ENCODE measurements at regions not wholly inside any gene's neighbourhood (a gene's known extent, or its start where the extent isn't known, plus 50 kb on each side); places are given as distances from the start of the nearest gene placed in this dataset.
A peak's percentile ranks its signal among the peaks of the same experiment; 100 is the strongest.

DNA sequence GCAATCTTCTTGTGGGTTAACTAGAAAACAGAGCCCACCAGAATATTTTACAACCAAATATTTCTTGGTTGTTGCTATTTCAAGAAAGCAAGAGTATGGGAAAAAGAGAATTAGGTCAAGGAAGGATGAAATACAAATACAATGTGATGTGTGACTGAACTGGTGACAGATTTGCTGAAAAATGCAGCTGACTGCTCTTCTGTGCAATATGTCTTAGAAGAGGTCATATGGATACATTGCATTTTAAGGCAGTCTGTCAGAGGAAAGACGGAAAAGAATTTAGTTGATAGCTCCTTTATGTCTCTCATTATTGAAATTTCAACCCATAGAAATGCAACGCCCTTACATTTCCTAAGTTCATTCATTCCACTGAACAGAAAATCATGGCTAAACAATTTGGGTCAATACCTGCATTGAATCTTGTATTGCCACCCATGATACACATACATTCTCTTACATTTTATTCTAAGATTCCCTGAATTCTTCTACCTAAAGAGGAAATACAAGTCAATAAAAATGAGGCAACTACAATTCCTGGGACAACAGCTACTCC lies 423.1 kb downstream of the ADAM29 start:
- no peak overlapping the region for H2AFZ ChIP-seq (ENCODE audit: low read length)
- TF ChIP-seq, protein P1, sequence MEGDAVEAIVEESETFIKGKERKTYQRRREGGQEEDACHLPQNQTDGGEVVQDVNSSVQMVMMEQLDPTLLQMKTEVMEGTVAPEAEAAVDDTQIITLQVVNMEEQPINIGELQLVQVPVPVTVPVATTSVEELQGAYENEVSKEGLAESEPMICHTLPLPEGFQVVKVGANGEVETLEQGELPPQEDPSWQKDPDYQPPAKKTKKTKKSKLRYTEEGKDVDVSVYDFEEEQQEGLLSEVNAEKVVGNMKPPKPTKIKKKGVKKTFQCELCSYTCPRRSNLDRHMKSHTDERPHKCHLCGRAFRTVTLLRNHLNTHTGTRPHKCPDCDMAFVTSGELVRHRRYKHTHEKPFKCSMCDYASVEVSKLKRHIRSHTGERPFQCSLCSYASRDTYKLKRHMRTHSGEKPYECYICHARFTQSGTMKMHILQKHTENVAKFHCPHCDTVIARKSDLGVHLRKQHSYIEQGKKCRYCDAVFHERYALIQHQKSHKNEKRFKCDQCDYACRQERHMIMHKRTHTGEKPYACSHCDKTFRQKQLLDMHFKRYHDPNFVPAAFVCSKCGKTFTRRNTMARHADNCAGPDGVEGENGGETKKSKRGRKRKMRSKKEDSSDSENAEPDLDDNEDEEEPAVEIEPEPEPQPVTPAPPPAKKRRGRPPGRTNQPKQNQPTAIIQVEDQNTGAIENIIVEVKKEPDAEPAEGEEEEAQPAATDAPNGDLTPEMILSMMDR (conservative IDR thresholded peaks at IDR 0.05; ENCODE audit: low read length) = no peak
- no peak for TF ChIP-seq EZH2phosphoT487 (IDR thresholded peaks at IDR 0.05; ENCODE audit: borderline replicate concordance, low read depth, low read length)
- no TSS peak for BruUV-seq (replicated peaks)
- H3K4me1 ChIP-seq (ENCODE audit: insufficient read depth, low read length, poor library complexity, severe bottlenecking) = no peaks in the 10 kb centered on the region
- H3K79me2 ChIP-seq (ENCODE audit: insufficient read depth, low read depth, low read length) = no peaks in the 10 kb centered on the region
- H3K9me2 ChIP-seq (ENCODE audit: insufficient read depth, low read length) = no peaks in the 10 kb centered on the region
- ChIA-PET POLR2A (interaction anchor here (0.9 to 2.7 kb wide), 2 partner anchors 10 to 17 kb away, joined by 4 to 12 read pairs; no protein-coding TSS in a partner anchor), CTCF (ENCODE audit: unreplicated experiment) (no interaction called here)
- intact Hi-C loops (cut with micrococcal nuclease; ENCODE audit: unreplicated experiment) = no loop called here
- H3K36me3 ChIP-seq (ENCODE audit: insufficient read depth, low read length) = no peaks in the 10 kb centered on the region; the same call in 1 of the 2 replicates
- no peaks in the 10 kb centered on the region for H4K20me1 ChIP-seq (ENCODE audit: insufficient read depth, low read length)
- no peak overlapping the region for H3K4me3 ChIP-seq (ENCODE audit: low read depth, low read length, poor library complexity, severe bottlenecking)
- no peak overlapping the region for H3K4me2 ChIP-seq (ENCODE audit: low read length)
- H3K27ac ChIP-seq (ENCODE audit: low read depth, low read length, poor library complexity, severe bottlenecking) = no peak overlapping the region
- H3K9me3 ChIP-seq (ENCODE audit: low read length) = no peaks in the 10 kb centered on the region
- DNase-seq (ENCODE audit: low spot score) = no peak

DNA sequence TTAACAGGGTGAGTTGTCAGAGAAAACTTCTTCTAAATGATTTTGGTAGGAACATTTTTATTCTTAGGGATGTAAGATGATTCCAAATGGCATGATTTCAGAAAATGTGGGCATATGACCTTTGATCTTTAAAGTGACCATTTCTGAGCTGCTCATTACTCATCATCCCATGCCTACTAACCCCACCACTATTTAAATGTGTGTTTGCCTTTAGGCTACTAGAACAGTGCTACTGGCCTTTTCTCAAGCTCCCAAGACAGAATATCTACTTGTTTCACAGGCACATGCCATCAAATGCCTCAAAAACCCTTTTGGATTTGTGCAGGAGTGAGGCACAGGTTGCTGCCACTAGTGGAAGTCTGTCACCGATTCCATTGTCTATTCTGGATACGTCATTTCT lies 428.2 kb downstream of the ADAM29 start:
- Histone ChIP-seq H3K9me3 (ENCODE audit: low read length) (peaks cover 6% of the 10 kb centered on the region; the same call in 1 of the 2 replicates), H3K27ac (ENCODE audit: low read depth, low read length, poor library complexity, severe bottlenecking) (no peak overlapping the region), H3K4me1 (ENCODE audit: insufficient read depth, low read length, poor library complexity, severe bottlenecking) (peaks cover 13% of the 10 kb centered on the region), H3K4me3 (ENCODE audit: low read depth, low read length, poor library complexity, severe bottlenecking) (no peak overlapping the region), H2AFZ (ENCODE audit: low read length) (no peak overlapping the region), H4K20me1 (ENCODE audit: insufficient read depth, low read length) (no peaks in the 10 kb centered on the region), H3K79me2 (ENCODE audit: insufficient read depth, low read depth, low read length) (no peaks in the 10 kb centered on the region), H3K36me3 (ENCODE audit: insufficient read depth, low read length) (no peaks in the 10 kb centered on the region; the same call in none of the 2 replicates), H3K9me2 (ENCODE audit: insufficient read depth, low read length) (no peaks in the 10 kb centered on the region), H3K4me2 (ENCODE audit: low read length) (no peak overlapping the region)
- BruUV-seq (replicated peaks) = no TSS peak
- ChIA-PET POLR2A (interaction anchor here (0.7 to 2.5 kb wide), 3 partner anchors 9 to 357 kb away, joined by 5 to 8 read pairs (median 7); no protein-coding TSS in a partner anchor), CTCF (ENCODE audit: unreplicated experiment) (no interaction called here)
- intact Hi-C loops (cut with micrococcal nuclease; ENCODE audit: unreplicated experiment) = no loop called here
- TF ChIP-seq, protein P1 (conservative IDR thresholded peaks at IDR 0.05; ENCODE audit: low read length) = no peak
- no peak for TF ChIP-seq EZH2phosphoT487 (IDR thresholded peaks at IDR 0.05; ENCODE audit: borderline replicate concordance, low read depth, low read length)
- DNase-seq (ENCODE audit: low spot score) = no peak

DNA sequence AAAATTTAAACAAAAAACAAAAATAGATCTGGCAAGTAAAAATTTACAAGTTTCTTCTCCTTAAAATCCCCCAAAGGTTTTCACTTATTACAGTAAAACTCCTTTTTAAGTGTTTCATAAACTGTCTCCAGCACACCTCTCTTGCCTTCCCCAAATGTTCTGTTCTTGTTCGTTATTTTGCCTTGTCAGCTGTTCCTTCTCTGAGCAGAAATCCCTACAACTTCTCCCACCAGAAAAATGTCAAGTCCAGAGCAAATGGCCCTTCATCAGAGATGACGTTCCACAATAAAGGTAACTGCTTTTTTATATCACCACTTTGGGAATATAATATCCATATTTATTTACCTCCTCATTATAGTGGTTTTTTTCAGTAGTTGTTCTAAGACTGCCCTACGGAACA lies 432.1 kb downstream of the ADAM29 start:
- ChIA-PET POLR2A (interaction anchor here (0.5 to 3.6 kb wide), 9 partner anchors 8 to 1687 kb away, joined by 3 to 22 read pairs (median 4); no protein-coding TSS in a partner anchor), CTCF (ENCODE audit: unreplicated experiment) (interaction anchor here (0.5 kb wide), 1 partner anchor 585 kb away, joined by 3 read pairs; no protein-coding TSS in a partner anchor)
- Histone ChIP-seq H3K9me2 (ENCODE audit: insufficient read depth, low read length) (no peaks in the 10 kb centered on the region), H3K9me3 (ENCODE audit: low read length) (peaks cover 20% of the 10 kb centered on the region; the same call in 1 of the 2 replicates), H3K4me1 (ENCODE audit: insufficient read depth, low read length, poor library complexity, severe bottlenecking) (peaks cover 25% of the 10 kb centered on the region), H3K4me3 (ENCODE audit: low read depth, low read length, poor library complexity, severe bottlenecking) (no peak overlapping the region), H3K4me2 (ENCODE audit: low read length) (no peak overlapping the region), H3K27ac (ENCODE audit: low read depth, low read length, poor library complexity, severe bottlenecking) (no peak overlapping the region), H2AFZ (ENCODE audit: low read length) (0 out of 2 replicates have a peak overlapping the region, but pooled peaks have one; percentile 3), H3K79me2 (ENCODE audit: insufficient read depth, low read depth, low read length) (no peaks in the 10 kb centered on the region), H4K20me1 (ENCODE audit: insufficient read depth, low read length) (no peaks in the 10 kb centered on the region), H3K36me3 (ENCODE audit: insufficient read depth, low read length) (peaks cover 4% of the 10 kb centered on the region)
- DNase-seq (ENCODE audit: low spot score) = no peak
- intact Hi-C loops (cut with micrococcal nuclease; ENCODE audit: unreplicated experiment) = loop anchor here (10.0 kb wide), 1 partner anchor 475 kb away; no protein-coding TSS in a partner anchor
- BruUV-seq (replicated peaks) = no TSS peak
- TF ChIP-seq EZH2phosphoT487 (IDR thresholded peaks at IDR 0.05; ENCODE audit: borderline replicate concordance, low read depth, low read length) = no peak
- TF ChIP-seq, protein P1 (conservative IDR thresholded peaks at IDR 0.05; ENCODE audit: low read length) = no peak

Data from OCI-LY7 (cell line).